IMR-90 (cell line): ENCODE measurements at regions not wholly inside any gene's neighbourhood (a gene's known extent, or its start where the extent isn't known, plus 50 kb on each side); places are given as distances from the start of the nearest gene placed in this dataset.

Source experiments
- CEBPB ChIP-seq: IDR thresholded peaks from 2 replicates; pipeline ENCODE4 v1.6.1; 2012; ENCODE audit warnings: low read depth, low read length, improper control_type of control experiment
- CTCF ChIP-seq: conservative IDR thresholded peaks from 2 replicates; pipeline ENCODE4 v1.5.1; 2012; ENCODE audit warnings: mild to moderate bottlenecking, low read depth, low read length, improper control_type of control experiment

DNA sequence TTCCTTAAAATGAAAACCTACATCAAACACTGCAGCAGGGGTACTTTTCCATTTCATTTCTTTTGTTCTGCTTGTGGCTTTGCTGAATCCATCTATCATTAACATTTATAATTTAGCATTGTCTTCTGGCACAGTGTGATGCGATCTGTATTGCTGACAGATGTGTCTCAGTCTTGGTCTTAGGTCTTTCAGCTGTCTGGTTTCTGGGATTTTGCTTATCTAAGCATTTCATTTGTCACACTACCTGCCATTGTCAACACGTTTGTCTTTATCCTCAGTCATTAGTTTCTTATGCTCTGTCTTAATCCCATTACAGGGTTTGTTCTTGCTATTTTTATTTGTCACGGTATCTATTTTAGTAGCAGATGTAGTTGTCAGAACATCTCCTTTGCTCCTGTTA is 303.1 kb downstream of the IZUMO3 start:
- TF ChIP-seq CTCF (no peak), CEBPB (no peak)
